GM21526 (cell line): ENCODE measurements at regions not wholly inside any gene's neighbourhood (a gene's known extent, or its start where the extent isn't known, plus 50 kb on each side); places are given as distances from the start of the nearest gene placed in this dataset.

Experiments
- ATAC-seq: cut with Tn5 transposase; IDR thresholded peaks from one replicate; pipeline ENCODE4 v1.9.1; 2021; ENCODE audit warnings: moderate library complexity; ENCODE audit not compliant: unreplicated experiment, low FRiP score

GRCh38 chr7:41152179-41152678, 550.7 kb downstream of the INHBA start:
- ATAC-seq = no peak

- no peak for ATAC-seq
Measured at GRCh38 chr7:41149576-41149975, 553.3 kb downstream of the INHBA start.

GRCh38 chr7:41148521-41148951, 554.4 kb downstream of the INHBA start:
- no peak for ATAC-seq

- no peak for ATAC-seq
Measured at GRCh38 chr7:41147606-41148485, 555.0 kb downstream of the INHBA start.

- no peak for ATAC-seq
Measured at GRCh38 chr7:41146429-41146828, 556.5 kb downstream of the INHBA start.

- no peak for ATAC-seq
Measured at GRCh38 chr7:41145656-41146055, 557.2 kb downstream of the INHBA start.

GRCh38 chr7:41142904-41143473, 559.9 kb downstream of the INHBA start:
- ATAC-seq = no peak

- ATAC-seq = no peak
Measured at GRCh38 chr7:41139789-41140188, 563.1 kb downstream of the INHBA start.

- ATAC-seq = no peak
Measured at GRCh38 chr7:41136551-41136950, 566.3 kb downstream of the INHBA start.

- ATAC-seq = no peak
Measured at GRCh38 chr7:41135511-41135910, 567.4 kb downstream of the INHBA start.

- ATAC-seq = peak; percentile 69
Measured at GRCh38 chr7:41134300-41135255, 568.3 kb downstream of the INHBA start.

- peak; percentile 32 for ATAC-seq
Measured at GRCh38 chr7:41133690-41134299, 569.1 kb downstream of the INHBA start.

GRCh38 chr7:41131956-41132355, 570.9 kb downstream of the INHBA start:
- no peak for ATAC-seq

- ATAC-seq = no peak
Measured at GRCh38 chr7:41130561-41131236, 572.2 kb downstream of the INHBA start.

GRCh38 chr7:41130086-41130485, 572.8 kb downstream of the INHBA start:
- no peak for ATAC-seq

- ATAC-seq = no peak
Measured at GRCh38 chr7:41125343-41125742, 577.5 kb downstream of the INHBA start.

- ATAC-seq = no peak
Measured at GRCh38 chr7:41122256-41122987, 580.5 kb downstream of the INHBA start.

- no peak for ATAC-seq
Measured at GRCh38 chr7:41121228-41121627, 581.7 kb downstream of the INHBA start.

GRCh38 chr7:41118486-41118885, 584.4 kb downstream of the INHBA start:
- no peak for ATAC-seq
